HUES6 (cell line): ENCODE measurements at regions not wholly inside any gene's neighbourhood (a gene's known extent, or its start where the extent isn't known, plus 50 kb on each side); places are given as distances from the start of the nearest gene placed in this dataset.
A peak's percentile ranks its signal among the peaks of the same experiment; 100 is the strongest.
"Not testable (repeated sequence)": the region's sequence is repeated elsewhere in the genome, so short reads cannot be mapped to it uniquely, and the experiment has no call there.

Source experiments
- H3K27ac ChIP-seq: 2 replicates; pipeline ENCODE4 v1.7.0; 2013; ENCODE audit warnings: low read depth, mild to moderate bottlenecking, low read length, inconsistent platforms
- H3K27me3 ChIP-seq: 2 replicates; pipeline ENCODE4 v1.6.1; 2013; ENCODE audit warnings: low read length; ENCODE audit not compliant: control insufficient read depth, insufficient read depth
- H3K36me3 ChIP-seq: 2 replicates; pipeline ENCODE4 v1.6.1; 2013; ENCODE audit warnings: low read length; ENCODE audit not compliant: control insufficient read depth, insufficient read depth
- H3K4me1 ChIP-seq: 2 replicates; pipeline ENCODE4 v1.6.1; 2013; ENCODE audit warnings: low read length; ENCODE audit not compliant: control insufficient read depth, insufficient read depth
- H3K4me3 ChIP-seq: 2 replicates; pipeline ENCODE4 v1.5.1; 2013; ENCODE audit warnings: low read depth, low read length
- H3K9ac ChIP-seq: one replicate; pipeline ENCODE4 v1.6.1; 2013; ENCODE audit warnings: mild to moderate bottlenecking, low read length
- H3K9me3 ChIP-seq: 2 replicates; pipeline ENCODE4 v1.6.1; 2013; ENCODE audit warnings: low read depth, low read length; ENCODE audit not compliant: control insufficient read depth, insufficient read depth

DNA sequence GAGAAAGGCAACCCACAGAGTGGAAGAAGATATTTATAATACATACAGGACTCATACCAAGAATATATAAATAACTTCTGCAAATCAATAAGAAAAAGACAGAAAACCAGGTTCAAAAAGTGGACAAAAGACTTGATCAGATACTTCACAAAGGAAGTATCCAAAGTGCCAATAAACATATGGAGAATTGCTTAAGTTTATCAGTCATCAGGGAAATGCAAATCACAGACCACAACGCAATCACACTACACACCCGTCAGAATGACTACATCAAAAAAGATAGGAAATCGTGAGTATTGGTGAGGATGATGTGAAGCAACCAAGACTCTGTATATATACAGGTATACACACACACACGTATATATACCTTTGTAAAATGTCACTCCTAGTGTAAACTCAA lies 180.6 kb downstream of the FAM43A start:
- H3K4me1 ChIP-seq = peaks cover 16% of the 10 kb centered on the region

DNA sequence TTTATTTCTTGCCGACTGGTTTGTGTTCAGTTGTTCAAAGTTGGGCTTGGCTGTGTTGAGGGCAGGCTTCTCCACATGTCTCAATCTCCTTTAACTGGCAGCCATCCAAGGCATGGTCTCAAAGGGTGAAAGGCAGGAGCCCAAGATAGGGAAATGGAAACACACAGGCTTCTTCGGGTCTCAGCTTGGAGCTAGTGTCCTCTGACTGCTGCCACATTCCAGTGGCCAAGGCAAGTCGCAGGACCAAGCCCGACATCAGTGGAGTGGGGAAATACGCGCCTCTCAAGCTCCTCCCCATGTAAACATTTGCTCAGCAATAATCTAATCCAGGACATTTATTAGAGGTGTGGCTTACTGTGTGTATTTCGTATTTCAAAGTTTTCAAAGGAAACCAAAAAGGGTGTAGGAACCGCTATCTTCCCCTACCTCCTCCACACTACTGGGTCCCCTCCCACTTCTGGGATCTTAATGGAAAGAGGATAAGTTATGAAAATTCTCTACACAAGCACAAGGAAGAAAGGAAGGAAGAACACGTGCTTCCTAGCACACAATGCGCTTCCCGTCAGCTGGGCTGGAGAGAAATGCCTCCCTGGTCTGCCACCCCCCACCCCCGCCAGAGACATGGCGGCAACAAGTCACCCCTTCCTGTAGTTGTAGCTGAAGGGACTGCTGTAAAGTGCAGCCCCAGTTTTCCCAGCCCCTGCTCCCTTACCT lies 181.7 kb downstream of the FAM43A start:
- Histone ChIP-seq H3K4me1 (peaks cover 28% of the 10 kb centered on the region), H3K27me3 (no peaks in the 10 kb centered on the region), H3K27ac (no peak overlapping the region), H3K36me3 (no peaks in the 10 kb centered on the region), H3K9me3 (peaks cover 6% of the 10 kb centered on the region), H3K9ac (no peak overlapping the region), H3K4me3 (no peak overlapping the region)

More for the DNA sequence above, 180.6 kb downstream of the FAM43A start:
- no peak overlapping the region for H3K9ac ChIP-seq
- H3K4me3 ChIP-seq = no peak overlapping the region
- no peak overlapping the region for H3K27ac ChIP-seq
- no peaks in the 10 kb centered on the region for H3K36me3 ChIP-seq
- H3K9me3 ChIP-seq = peaks cover 6% of the 10 kb centered on the region
- H3K27me3 ChIP-seq = no peaks in the 10 kb centered on the region

DNA sequence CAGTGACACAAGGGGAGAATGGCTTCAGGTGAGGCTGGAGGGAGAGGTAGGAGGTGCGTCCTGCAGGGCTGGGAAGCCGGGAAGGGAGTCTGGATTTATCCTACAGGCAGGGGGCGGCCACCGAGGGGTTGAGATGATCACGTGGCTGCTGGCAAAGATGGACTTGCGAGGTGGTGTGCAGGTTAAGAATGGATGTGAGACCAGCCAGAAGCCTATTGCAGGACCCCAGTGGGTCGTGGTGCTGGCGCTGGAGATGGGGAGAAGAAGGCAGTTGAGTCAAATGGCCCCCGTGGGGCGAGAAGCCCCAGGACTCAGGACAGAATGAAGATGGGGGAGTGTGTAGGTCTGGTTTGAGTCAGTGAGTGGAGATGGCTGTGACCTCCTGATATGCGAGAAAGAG lies 183.1 kb downstream of the FAM43A start:
- H3K36me3 ChIP-seq = no peaks in the 10 kb centered on the region
- peaks cover 6% of the 10 kb centered on the region for H3K9me3 ChIP-seq
- no peak overlapping the region for H3K9ac ChIP-seq
- H3K4me1 ChIP-seq = peaks cover 30% of the 10 kb centered on the region
- H3K27me3 ChIP-seq = no peaks in the 10 kb centered on the region
- no peak overlapping the region for H3K4me3 ChIP-seq
- H3K27ac ChIP-seq = no peak overlapping the region

DNA sequence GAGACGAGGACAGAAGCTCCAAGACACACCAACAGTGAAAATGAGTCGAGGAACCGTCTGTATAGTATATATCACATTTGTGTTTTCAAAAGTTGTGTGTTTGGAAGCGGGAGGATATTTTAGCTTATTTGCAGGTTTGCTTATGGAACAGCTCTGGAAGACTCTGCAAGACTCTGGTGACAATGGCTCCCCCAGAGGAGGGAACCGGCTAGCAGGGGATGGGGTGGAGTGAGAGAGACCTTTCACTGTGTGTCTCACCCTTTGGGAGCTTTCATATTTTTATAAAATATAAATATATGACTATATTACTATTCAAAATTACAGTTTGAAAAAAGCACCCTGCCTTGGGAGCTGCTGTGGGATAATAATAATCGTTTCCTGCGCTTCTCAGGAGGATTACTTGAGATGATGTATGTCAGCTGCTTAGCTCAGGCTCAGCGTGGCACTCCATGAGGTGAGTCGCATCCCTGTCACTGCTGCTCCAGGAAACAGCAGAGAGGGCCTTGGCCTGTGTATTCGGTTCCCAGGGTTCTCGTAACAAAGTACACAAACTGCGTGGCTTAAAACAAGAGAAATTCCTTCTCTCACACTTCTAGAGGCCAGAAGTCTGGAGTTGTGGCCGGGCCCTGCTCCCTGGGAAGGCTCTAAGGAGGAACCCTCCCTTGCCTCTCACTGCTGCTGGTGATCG lies 183.9 kb downstream of the FAM43A start:
- Histone ChIP-seq H3K27ac (no peak overlapping the region), H3K36me3 (no peaks in the 10 kb centered on the region), H3K4me3 (no peak overlapping the region), H3K9me3 (peaks cover 6% of the 10 kb centered on the region), H3K4me1 (peaks cover 30% of the 10 kb centered on the region), H3K9ac (no peak overlapping the region), H3K27me3 (no peaks in the 10 kb centered on the region)

DNA sequence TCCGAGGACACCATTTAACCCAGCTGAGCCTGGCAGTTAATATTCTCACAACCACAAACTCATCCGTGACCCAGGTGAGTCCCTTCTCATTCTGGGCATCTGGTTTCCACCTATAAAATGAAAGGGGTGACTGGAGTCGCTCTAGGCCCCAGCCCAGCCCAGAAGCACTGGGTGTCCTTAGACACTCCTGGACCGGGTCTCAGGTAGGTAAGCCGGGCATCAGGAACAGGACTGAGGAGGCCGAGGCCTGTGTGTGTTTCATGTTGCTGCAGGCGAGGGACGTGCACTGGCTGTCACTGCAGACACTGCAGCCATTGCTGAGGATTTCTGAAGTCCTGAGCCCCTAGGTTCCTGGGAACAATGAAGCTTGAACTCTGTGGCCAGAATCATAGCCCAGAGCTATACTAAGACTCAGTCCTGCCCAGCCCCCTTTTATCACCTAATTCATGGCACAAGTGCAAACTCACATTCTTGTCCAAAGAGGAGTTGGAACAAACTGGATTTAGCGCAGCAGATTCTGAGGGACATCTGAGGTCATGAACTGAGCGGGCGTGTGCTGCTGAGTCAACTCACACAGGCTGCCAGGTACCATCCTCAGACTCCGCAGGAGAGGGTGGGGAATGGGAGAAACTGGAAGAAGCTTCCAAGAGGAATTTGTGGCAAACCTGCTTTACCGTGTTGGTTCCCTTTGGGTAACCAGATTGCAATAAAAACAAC lies 184.9 kb downstream of the FAM43A start:
- H3K4me3 ChIP-seq = no peak overlapping the region
- H3K36me3 ChIP-seq = no peaks in the 10 kb centered on the region
- H3K27me3 ChIP-seq = no peaks in the 10 kb centered on the region
- no peak overlapping the region for H3K9ac ChIP-seq
- peaks cover 30% of the 10 kb centered on the region for H3K4me1 ChIP-seq
- H3K9me3 ChIP-seq = peaks cover 6% of the 10 kb centered on the region
- no peak overlapping the region for H3K27ac ChIP-seq

DNA sequence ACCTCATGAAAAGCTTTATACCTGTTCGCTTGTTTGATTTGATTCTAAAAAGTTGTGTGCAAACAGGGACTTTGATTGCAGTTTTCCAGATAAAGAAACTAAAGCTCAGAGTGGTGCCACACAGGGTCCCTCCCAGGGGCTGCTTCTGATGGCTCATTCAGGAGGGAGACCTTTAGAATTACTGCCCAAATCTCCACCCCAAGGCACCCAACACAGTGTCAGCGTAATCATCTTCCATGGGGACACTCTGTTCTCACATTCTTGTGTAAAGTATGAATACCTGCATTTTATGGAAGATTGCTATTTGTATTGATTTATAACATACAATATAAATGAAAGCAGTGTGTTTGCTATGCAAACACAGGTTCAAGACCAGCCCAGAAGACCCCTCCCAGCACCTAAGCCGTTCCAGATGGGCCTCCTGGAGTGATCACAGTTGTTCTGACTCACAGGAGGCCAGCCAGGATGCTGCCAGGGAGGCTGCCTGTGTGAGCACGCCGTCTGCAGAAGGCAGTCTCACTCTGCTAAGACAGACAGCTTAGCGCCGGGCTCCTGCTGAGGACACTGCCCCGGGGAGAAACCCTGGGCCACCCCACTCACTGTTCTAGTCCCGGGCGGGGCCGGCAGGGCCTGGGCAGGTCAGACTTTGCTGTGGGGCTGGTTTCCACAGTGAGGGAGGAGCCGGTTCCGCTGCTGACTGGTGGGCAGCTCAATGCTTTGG lies 185.6 kb downstream of the FAM43A start:
- H3K4me3 ChIP-seq = no peak overlapping the region
- peaks cover 6% of the 10 kb centered on the region for H3K9me3 ChIP-seq

DNA sequence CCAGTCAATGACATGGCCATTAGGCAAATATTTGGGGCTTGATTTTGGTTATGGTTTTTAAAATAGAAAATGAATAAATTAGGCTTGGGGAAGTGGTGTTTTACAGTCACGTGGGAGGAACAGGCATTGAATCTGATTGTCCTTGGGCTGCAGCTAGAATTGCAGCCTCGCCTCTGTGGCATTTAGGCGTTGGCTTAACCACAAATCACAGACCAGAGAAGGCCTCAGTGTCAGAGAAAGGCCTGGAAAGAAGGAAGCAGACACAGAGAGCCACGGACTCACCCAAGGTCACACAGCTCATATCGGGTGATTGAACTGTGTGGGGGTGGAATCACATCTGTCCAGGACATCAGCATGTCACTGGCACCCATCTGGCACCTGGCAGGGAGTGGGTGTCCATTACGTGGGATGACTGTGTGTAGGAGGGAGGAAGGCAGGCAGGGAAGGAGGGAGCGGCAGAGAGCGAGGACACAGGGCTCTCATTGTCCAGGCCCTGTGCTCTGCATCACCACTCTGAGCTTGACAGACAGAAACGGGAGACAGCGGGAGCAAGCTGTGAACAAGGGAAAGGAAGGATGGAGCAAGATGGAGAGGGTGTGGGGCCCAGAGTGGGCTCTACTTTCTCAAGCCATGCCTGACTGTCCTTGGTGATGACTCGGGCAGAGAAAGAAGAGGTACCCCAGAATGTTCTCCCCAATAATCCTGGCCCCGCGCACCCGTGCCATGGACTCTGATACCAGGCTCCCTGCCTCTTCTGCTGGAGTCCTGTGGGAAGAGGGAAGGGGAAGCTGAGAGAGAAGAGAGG lies 186.4 kb downstream of the FAM43A start:
- Histone ChIP-seq H3K36me3 (no peaks in the 10 kb centered on the region), H3K27ac (no peak overlapping the region), H3K9ac (peak overlapping the region; percentile 42), H3K9me3 (peaks cover 6% of the 10 kb centered on the region), H3K27me3 (no peaks in the 10 kb centered on the region), H3K4me1 (peaks cover 30% of the 10 kb centered on the region), H3K4me3 (no peak overlapping the region; the same call in 1 of the 2 replicates)

More for the DNA sequence above, 185.6 kb downstream of the FAM43A start:
- no peak overlapping the region for H3K27ac ChIP-seq
- H3K9ac ChIP-seq = no peak overlapping the region
- peaks cover 30% of the 10 kb centered on the region for H3K4me1 ChIP-seq
- H3K27me3 ChIP-seq = no peaks in the 10 kb centered on the region
- no peaks in the 10 kb centered on the region for H3K36me3 ChIP-seq

DNA sequence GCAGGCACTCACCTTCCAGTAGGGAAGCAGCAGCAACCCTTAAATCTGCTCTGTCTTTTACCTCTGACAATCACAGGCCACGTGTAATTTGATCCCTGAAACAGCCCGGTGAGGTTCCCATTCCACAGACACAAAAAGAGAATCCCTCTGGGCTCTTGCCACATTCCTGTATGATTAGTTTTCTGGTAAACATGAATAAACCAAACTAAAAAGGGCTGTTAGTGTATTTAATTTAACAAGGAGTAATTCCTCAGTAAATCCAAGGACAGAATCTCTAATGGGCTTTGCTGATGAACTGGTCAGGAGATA lies 186.9 kb downstream of the FAM43A start:
- Histone ChIP-seq H3K9me3 (peaks cover 6% of the 10 kb centered on the region), H3K27ac (no peak overlapping the region), H3K4me1 (peaks cover 30% of the 10 kb centered on the region), H3K36me3 (no peaks in the 10 kb centered on the region), H3K4me3 (no peak overlapping the region; the same call in 1 of the 2 replicates), H3K9ac (peak overlapping the region; percentile 42), H3K27me3 (no peaks in the 10 kb centered on the region)

DNA sequence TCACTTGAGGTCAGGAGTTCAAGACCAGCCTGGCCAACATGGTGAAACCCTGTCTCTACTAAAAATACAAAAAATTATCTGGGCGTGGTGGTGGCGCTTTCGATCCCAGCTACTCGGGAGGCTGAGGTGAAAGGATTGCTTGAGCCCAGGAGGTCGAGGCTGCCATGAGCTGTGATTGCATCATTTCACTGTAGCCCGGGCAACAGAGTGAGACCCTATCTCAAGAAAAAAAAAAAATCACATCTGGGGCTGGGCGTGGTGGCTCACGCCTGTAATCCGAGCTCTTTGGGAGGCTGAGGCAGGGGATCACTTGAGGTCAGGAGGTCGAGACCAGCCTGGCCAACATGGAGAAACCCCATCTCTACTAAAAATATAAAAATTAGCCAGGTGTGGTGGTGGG lies 187.8 kb downstream of the FAM43A start:
- peaks cover 30% of the 10 kb centered on the region for H3K4me1 ChIP-seq
- not testable (repeated sequence) for H3K27ac ChIP-seq

DNA sequence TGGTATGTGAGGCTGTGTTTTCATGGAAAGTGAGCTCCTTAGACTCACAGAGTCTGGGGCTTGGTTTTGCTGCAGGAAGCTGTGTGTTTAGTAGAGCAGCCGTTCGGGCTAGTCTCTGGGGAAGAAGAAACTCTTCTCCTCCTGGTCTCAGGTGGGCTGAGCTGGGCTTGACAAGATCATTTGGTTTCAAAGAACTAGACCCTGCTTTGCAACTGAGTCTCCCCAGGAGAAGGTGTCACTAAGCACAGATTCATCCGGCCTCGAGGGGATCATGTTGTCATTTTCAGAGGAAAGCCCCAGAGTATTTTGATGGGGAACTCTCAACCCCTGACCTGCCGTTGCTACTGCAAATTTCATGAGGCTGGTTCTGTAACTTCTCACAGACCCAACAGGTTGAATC lies 188.5 kb downstream of the FAM43A start:
- Histone ChIP-seq H3K9ac (no peak overlapping the region), H3K4me3 (no peak overlapping the region), H3K27ac (no peak overlapping the region), H3K36me3 (no peaks in the 10 kb centered on the region), H3K27me3 (no peaks in the 10 kb centered on the region), H3K4me1 (peaks cover 30% of the 10 kb centered on the region), H3K9me3 (peaks cover 6% of the 10 kb centered on the region)

More for the DNA sequence above, 187.8 kb downstream of the FAM43A start:
- H3K9me3 ChIP-seq, H3K27me3 ChIP-seq, H3K4me3 ChIP-seq, H3K36me3 ChIP-seq, H3K9ac ChIP-seq: not testable (repeated sequence)
